ENCODE measurements at regions not wholly inside any gene's neighbourhood (a gene's known extent, or its start where the extent isn't known, plus 50 kb on each side); places are given as distances from the start of the nearest gene placed in this dataset.
A peak's percentile ranks its signal among the peaks of the same experiment; 100 is the strongest.

GRCh38 chr2:137826373-137827372, 137.6 kb upstream of the HNMT start:
- DNase-seq, result no peak

- no peak for DNase-seq
Observed at GRCh38 chr2:137828624-137829023, 135.6 kb upstream of the HNMT start.

GRCh38 chr2:137829251-137829650, 135.0 kb upstream of the HNMT start:
- no peak for DNase-seq

GRCh38 chr2:137834760-137835379, 129.4 kb upstream of the HNMT start:
- DNase-seq, result no peak

GRCh38 chr2:137836671-137837070, 127.6 kb upstream of the HNMT start:
- no peak for DNase-seq

DNA sequence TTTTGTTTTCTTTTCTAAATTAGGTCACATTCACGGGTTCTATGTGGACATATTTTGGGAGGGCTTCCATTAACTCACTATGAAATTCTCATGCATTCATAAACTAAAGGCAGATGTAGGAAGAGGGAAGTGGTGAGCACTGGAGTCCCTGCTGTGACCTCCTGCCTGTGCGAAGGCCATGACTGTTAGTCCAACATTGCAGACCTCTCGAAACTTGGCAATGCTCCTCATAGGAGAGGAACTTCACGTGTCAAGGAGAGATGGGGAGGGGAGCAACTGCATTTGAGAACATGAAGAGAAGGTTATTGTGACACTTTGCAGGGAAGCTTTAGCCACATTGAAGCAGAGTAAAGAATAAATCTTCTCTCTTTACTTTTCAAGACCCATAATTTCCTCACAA, 126.4 kb upstream of the HNMT start:
- DNase-seq, result peak; percentile 72

GRCh38 chr2:137838255-137839092, 125.8 kb upstream of the HNMT start:
- DNase-seq, result peak; percentile 61

DNA sequence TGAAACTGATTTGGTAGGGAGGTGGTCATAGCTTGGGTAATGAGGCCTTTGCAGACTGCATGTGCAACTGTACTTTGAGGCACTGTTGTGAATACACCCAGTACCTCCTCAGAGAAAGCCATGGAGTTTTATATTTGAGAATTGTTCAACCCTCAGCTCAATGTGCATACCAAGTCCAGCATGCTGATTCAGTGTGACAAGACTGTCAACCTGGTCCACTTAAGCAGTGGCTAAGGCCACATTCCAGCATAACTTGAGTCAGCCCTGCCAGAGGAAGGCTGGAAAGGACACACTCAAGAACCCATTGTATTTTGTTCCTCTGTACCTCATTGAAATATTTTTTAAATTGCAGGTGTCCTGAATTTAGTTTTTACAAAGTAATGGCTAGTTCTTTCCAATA, 121.8 kb upstream of the HNMT start:
- no peak for DNase-seq

DNA sequence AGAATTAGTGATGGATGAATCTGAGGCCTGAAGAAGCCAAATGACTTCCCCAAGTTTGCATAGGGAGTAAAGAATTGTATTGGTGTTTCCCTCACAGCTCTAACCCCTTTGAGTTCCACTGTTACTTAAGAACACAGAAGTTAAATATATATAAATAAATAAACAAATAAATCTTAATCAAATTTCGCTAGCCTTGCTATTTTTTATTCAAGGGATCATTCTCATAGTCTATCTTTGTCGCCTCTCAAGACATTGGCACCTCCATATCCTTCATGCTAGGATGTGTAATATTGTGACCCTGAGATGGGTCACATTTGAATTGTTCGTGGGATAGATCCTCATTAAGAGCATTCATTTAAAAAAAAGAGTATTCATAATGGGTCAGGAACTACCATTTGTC, 121.3 kb upstream of the HNMT start:
- DNase-seq, result no peak

DNA sequence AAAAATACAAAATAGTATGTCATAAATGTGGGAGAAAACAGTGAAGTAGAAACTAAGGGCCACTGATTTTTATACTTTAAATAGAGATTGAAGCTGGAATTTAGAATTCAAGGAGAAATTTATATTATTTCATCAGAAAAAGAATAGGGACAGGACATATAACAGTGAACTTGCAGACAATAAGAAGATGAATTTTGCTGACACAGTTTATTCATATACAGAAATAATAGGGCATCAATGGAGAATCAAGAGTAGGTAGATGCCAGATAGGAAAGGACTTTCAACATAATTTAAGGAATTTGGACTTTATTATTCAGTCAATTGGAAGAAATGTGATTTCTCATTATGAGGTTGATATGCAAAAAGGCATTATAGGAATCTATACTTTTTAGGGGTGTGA, 118.9 kb upstream of the HNMT start:
- DNase-seq, result no peak

DNA sequence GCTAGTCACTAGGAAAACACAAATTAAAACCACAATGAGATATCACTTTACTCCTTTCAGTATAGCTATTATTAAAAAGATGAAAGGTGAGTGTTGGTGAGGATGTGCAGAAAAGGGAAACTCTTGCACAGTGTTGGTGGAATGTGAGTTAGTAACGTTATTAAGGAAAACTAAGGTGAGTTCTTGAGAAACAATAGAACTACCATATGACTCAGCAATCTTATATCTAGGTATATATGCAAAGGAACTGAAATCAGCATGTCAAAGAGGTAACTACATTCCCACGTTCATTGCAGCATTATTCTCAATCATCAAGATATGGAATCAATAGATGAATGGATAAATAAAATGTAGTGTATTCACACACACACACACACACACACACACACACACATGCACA, 117.3 kb upstream of the HNMT start:
- no peak for DNase-seq

- DNase-seq, result no peak
Observed at GRCh38 chr2:137847443-137847842, 116.8 kb upstream of the HNMT start.

DNA sequence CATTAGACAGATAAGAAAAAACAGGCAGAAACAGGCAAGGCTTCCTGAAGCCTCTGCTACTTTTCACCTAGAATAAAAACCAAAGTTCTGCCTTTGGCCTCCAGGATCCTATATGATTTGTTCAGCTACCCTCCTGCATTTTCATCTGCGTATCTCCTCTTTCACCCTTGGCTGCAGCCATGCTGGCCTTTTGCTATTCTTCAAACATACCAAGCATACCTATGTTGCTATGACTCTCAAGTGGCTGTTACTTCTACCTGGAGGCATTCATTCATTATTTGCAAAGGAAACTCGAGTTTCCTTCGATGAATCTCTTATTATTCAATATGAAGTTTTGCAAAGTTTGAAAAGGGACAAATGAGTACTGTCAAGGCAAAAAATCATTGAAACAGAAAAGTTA, 106.4 kb upstream of the HNMT start:
- no peak for DNase-seq

DNA sequence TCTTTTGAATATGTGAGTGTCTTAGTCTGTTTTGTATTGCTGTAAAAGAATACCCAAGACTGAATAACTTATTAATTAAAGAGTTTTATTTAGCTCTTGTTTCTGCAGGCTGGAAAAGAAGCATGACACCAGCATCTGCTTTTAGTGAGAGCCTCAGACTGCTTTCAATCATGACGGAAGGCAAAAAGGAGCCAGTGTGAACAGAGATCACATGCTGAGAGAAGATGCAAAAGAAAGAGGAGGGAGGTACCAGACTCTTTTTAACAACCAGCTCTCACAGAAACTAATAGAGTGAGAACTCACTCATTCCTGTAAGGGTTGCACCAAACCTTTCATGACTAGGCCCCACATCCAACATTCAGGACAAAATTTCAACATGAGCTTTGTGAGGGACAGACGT, 101.6 kb upstream of the HNMT start:
- no peak for DNase-seq

GRCh38 chr2:137865954-137866540, 98.2 kb upstream of the HNMT start:
- DNase-seq, result peak; percentile 71

DNA sequence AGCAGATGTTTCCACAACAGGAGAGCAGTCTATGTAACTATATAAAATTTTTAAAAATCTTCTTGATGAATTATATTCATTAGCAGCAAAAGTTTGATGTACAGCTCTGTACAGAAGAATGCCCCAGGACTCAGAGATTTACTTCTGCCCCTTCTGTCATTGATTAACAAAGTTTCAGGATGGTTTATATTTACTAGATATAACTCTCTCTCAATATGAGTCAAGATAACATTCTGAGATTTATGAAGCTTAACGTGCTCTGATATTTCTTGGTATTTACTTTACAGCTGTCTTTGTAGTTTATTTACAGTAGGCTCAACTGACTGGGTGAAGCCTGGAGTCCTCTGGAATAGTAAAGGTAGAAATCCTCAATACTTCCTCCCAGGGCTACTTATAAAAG, 93.6 kb upstream of the HNMT start:
- no peak for DNase-seq

DNA sequence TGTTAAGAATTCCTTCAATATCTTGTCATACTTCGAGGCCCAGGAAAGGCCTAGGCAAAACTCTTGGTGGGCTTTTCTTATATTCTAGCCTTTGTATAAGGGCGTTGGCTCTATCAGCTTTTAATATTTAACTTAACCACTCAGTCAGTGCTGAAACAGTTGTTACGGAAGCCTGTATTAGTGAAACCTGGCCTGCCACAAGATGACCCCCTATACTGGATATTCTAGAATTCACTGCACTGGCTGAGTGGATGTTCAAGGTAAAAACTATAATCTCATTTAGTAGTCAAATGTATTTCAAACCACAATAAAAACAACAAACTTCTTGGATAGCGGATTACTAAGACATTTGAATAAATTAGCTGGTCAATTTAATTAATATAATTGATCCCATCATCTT, 91.7 kb upstream of the HNMT start:
- DNase-seq, result no peak

- no peak for DNase-seq
Observed at GRCh38 chr2:137873536-137874244, 90.6 kb upstream of the HNMT start.

DNA sequence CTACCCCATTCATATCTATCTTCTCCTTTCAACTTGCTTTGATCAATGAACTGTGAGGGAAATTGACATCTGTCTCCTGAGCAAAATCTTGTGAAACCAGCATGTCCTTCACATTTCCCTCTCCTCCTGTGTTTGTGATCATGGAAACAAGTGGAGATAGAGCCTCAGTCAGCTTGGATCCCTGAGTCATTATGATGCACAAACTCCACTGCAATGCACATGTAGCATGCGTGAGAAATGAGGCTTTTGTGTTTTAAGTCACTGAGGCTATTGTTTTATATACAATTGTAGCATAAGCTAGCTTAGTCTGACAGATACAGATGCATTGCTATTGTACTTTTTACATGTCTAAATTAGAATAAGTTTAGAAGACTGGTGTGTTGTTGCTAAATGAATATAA, 85.2 kb upstream of the HNMT start:
- no peak for DNase-seq

- no peak for DNase-seq
Observed at GRCh38 chr2:137881711-137882110, 82.6 kb upstream of the HNMT start.

DNA sequence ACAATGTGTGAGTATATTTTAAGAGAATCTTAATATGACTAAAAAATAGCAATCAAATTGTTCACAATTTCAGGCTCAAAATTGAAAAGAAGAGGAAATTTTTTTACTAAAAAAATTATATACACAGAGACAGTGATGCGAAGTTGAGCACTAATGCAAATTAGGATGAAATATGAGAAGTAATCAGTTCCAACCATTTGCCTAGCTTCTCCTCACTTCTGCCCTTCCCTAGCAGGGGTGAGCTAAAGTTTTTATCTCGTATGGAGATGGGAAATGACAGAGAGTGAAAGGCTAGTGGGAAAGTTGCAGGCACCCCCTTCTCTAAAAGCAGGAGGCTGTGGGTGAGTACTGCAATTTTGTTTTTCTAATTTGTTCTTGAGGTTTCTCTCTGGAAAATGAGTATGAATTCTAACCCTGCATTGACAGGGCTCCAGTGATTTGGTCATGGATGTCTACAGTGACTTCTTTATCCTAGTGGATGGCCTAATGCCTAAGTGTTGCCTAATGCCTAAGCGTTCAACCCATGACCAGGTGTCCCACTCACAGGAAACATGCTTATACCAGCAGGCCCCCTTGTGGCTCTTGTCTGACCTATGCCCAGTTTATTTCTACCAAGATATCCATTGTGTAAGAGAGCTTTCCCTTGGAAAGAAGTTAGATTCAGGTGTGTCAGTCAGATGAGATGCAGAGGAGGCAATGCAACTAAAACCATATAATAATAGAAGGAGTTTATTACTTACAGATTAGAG, 78.0 kb upstream of the HNMT start:
- DNase-seq, result peak; percentile 14

DNA sequence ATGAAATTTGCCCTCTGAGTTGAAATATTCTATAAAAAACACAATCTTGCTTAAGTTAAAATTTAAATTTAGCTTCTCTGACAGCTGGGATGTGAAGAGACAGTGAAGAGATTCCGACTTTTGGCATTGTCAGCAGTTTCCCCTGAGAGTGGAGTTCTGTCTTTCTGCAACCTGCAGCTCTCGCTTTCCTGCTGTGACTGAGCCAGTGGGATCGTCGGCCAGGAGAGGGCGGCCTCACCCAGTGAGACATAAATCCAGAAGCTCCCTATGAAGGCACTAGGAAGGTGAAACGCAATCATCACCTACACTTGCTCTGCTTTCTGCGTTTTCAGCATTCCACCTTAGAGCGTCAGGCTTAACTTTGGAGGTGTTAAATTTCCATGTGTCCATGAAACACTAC, 75.4 kb upstream of the HNMT start:
- peak; percentile 46 for DNase-seq
